Hepatic stellate cell (primary cell): ENCODE measurements at regions not wholly inside any gene's neighbourhood (a gene's known extent, or its start where the extent isn't known, plus 50 kb on each side); places are given as distances from the start of the nearest gene placed in this dataset.

Experiments used
- DNase-seq: peaks from one replicate; pipeline ENCODE4 v3.0.0; 2011; ENCODE audit warnings: low spot score

- no peak for DNase-seq
Observed at GRCh38 chr13:30031488-30031887, 181.1 kb upstream of the UBL3 start.

GRCh38 chr13:30030141-30030750 is 179.8 kb upstream of the UBL3 start:
- DNase-seq: no peak

GRCh38 chr13:30027569-30028455 is 177.4 kb upstream of the UBL3 start:
- DNase-seq: no peak

GRCh38 chr13:30026909-30027308 is 176.5 kb upstream of the UBL3 start:
- no peak for DNase-seq

- DNase-seq: peak; percentile 58
Observed at GRCh38 chr13:30026093-30026492, 175.7 kb upstream of the UBL3 start.

GRCh38 chr13:30025351-30025750 is 174.9 kb upstream of the UBL3 start:
- DNase-seq: no peak

GRCh38 chr13:30024125-30024865 is 173.9 kb upstream of the UBL3 start:
- DNase-seq: no peak

GRCh38 chr13:30023196-30023895 is 172.9 kb upstream of the UBL3 start:
- no peak for DNase-seq

GRCh38 chr13:30022796-30023195 is 172.4 kb upstream of the UBL3 start:
- no peak for DNase-seq

- DNase-seq: no peak
Observed at GRCh38 chr13:30022256-30022655, 171.8 kb upstream of the UBL3 start.

GRCh38 chr13:30021611-30022010 is 171.2 kb upstream of the UBL3 start:
- DNase-seq: no peak

GRCh38 chr13:30020726-30021312 is 170.4 kb upstream of the UBL3 start:
- peak; percentile 31 for DNase-seq

- no peak for DNase-seq
Observed at GRCh38 chr13:30019648-30020626, 169.5 kb upstream of the UBL3 start.

GRCh38 chr13:30017880-30018279 is 167.5 kb upstream of the UBL3 start:
- no peak for DNase-seq

- no peak for DNase-seq
Observed at GRCh38 chr13:30016398-30016797, 166.0 kb upstream of the UBL3 start.

- no peak for DNase-seq
Observed at GRCh38 chr13:30009411-30009810, 159.0 kb upstream of the UBL3 start.

GRCh38 chr13:30006246-30006645 is 155.8 kb upstream of the UBL3 start:
- DNase-seq: no peak

GRCh38 chr13:30004204-30004603 is 153.8 kb upstream of the UBL3 start:
- no peak for DNase-seq

GRCh38 chr13:30002577-30002976 is 152.2 kb upstream of the UBL3 start:
- DNase-seq: peak; percentile 35

- DNase-seq: no peak
Observed at GRCh38 chr13:30000370-30000765, 150.0 kb upstream of the UBL3 start.
